Activated naive CD4-positive, alpha-beta T cell treated with anti-CD3 and anti-CD28 coated beads for 36 hours (primary cell): ENCODE measurements at regions not wholly inside any gene's neighbourhood (a gene's known extent, or its start where the extent isn't known, plus 50 kb on each side); places are given as distances from the start of the nearest gene placed in this dataset.

Experiments used
- CTCF ChIA-PET: fragments of 350-600 bp; sonication (Branson Sonifier 250); formaldehyde crosslinking; loops from one replicate; lab custom pipeline; 2021; ENCODE audit warnings: antibody characterized with exemption; lab: Charles Lee
- DNase-seq: peaks from one replicate; pipeline ENCODE4 v3.0.0-alpha.2; 2020
- H3K27ac Mint-ChIP-seq: one replicate; pipeline ENCODE4 v1.8.0; 2021; ENCODE audit warnings: mild to moderate bottlenecking, mixed read lengths
- H3K27me3 Mint-ChIP-seq: one replicate; pipeline ENCODE4 v1.8.0; 2021; ENCODE audit warnings: low read depth, mixed read lengths
- H3K36me3 Mint-ChIP-seq: one replicate; pipeline ENCODE4 v1.8.0; 2021; ENCODE audit warnings: low read depth, mixed read lengths
- H3K4me1 Mint-ChIP-seq: one replicate; pipeline ENCODE4 v1.8.0; 2021; ENCODE audit warnings: low read depth, mixed read lengths
- H3K4me3 Mint-ChIP-seq: one replicate; pipeline ENCODE4 v1.8.0; 2021; ENCODE audit warnings: mild to moderate bottlenecking, moderate library complexity, mixed read lengths
- H3K9me3 Mint-ChIP-seq: one replicate; pipeline ENCODE4 v1.8.0; 2021; ENCODE audit warnings: mixed read lengths
- intact Hi-C: fragments of 100-400 bp; cut with micrococcal nuclease; formaldehyde crosslinking; loops from one replicate; pipeline ENCODE4 v1.15.1; 2023

DNA sequence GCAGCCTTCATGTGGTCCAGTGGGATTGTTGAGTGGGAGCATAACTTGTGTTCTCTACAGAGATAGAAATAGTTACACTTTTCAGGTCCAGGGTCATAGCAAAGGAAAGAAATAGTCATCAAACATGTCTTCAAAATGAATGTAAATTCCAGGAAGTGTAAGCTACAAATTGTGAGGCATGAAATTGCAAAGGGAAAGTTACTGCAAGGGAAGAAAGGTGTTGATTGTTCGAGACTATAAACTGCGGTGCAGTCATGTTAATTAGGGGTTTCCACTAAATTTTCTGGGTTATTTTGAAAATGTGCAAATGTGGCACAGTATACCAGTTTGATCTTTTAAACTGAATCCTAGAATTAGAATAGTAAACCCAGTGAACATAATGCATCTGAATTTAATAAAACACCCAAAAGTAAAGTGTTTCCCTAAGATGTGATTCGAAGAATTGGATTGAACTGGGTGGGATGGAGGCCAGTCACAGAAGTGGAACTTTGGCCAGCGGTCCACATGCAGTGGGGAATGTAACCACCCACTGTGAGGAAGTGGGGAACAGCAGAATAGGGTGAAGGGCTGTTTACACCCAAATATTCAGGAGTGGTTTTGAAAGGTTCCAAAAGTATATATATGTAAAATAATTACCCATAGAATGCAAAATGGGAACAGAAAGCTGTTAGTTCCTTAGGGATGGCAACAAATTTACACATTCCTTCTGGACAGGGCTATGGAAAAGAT lies 126.5 kb upstream of the CCDC68 start:
- no peaks in the 10 kb centered on the region for H3K36me3 Mint-ChIP-seq
- no peak overlapping the region for H3K4me3 Mint-ChIP-seq
- H3K27me3 Mint-ChIP-seq = peaks cover 4% of the 10 kb centered on the region
- H3K9me3 Mint-ChIP-seq = no peaks in the 10 kb centered on the region
- no peak for DNase-seq
- CTCF ChIA-PET = no interaction called here
- no peaks in the 10 kb centered on the region for H3K4me1 Mint-ChIP-seq
- no peak overlapping the region for H3K27ac Mint-ChIP-seq
- intact Hi-C loops = no loop called here

GRCh38 chr18:55084550-55084949 lies 125.3 kb upstream of the CCDC68 start:
- Mint-ChIP-seq H3K27me3 (no peaks in the 10 kb centered on the region), H3K9me3 (no peaks in the 10 kb centered on the region), H3K36me3 (no peaks in the 10 kb centered on the region), H3K4me3 (no peak overlapping the region), H3K4me1 (no peaks in the 10 kb centered on the region), H3K27ac (no peak overlapping the region)
- intact Hi-C loops = no loop called here
- DNase-seq = no peak
- CTCF ChIA-PET = no interaction called here

- CTCF ChIA-PET = no interaction called here
- Mint-ChIP-seq H3K27me3 (no peaks in the 10 kb centered on the region), H3K9me3 (no peaks in the 10 kb centered on the region), H3K4me3 (no peak overlapping the region), H3K36me3 (no peaks in the 10 kb centered on the region), H3K27ac (no peak overlapping the region), H3K4me1 (no peaks in the 10 kb centered on the region)
- no peak for DNase-seq
- intact Hi-C loops = no loop called here
These were observed 124.2 kb upstream of the CCDC68 start for GRCh38 chr18:55083461-55083860.

DNA sequence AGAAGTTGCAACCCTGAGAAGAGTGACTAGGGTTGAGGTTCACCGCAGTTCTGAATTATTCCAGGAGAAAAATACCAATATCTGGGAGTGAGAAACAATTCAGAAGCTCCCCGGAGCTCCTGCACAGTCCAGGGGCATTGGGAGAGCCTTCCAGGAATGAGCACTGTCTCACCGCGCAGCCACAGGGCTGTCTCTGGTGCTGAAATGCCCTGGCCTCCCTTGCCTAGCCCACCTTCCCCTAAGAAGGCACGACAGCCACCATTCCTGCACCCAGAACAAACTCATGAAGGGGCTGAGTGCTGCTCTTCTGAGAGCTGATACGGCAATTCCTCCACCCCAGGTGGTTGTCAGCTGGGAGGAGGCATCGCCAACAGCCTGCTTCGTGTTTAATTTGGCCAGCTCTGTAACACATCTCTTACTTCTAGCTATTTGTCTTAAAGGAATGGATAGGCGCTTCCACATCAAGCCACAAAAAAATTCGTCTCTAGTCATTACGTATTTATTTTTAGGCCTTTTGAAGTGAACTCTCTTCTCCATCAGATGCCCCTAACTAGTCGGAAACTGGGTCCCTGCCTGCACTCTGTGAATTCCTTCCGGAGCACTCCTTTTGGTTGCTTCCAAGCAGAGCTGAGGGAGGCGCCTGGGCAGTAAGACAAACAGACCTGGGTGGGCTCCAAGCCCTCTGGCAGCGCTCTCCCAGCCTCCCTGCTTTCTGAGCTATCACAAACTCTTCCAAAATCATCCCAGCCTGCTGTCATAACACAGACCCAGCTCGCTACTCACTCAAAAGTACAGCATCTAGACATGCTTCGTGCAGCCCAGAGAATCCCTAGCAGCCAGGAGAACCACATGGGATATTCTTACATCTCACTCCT lies 120.5 kb upstream of the CCDC68 start:
- intact Hi-C loops = no loop called here
- DNase-seq = no peak
- no peaks in the 10 kb centered on the region for H3K9me3 Mint-ChIP-seq
- no peaks in the 10 kb centered on the region for H3K36me3 Mint-ChIP-seq
- H3K4me3 Mint-ChIP-seq = no peak overlapping the region
- CTCF ChIA-PET = no interaction called here
- H3K4me1 Mint-ChIP-seq = no peaks in the 10 kb centered on the region
- H3K27me3 Mint-ChIP-seq = no peaks in the 10 kb centered on the region
- no peak overlapping the region for H3K27ac Mint-ChIP-seq

GRCh38 chr18:55079067-55079466 lies 119.8 kb upstream of the CCDC68 start:
- H3K4me1 Mint-ChIP-seq = no peaks in the 10 kb centered on the region
- intact Hi-C loops = no loop called here
- H3K27me3 Mint-ChIP-seq = no peaks in the 10 kb centered on the region
- H3K9me3 Mint-ChIP-seq = no peaks in the 10 kb centered on the region
- no peaks in the 10 kb centered on the region for H3K36me3 Mint-ChIP-seq
- no peak overlapping the region for H3K4me3 Mint-ChIP-seq
- CTCF ChIA-PET = no interaction called here
- no peak for DNase-seq
- no peak overlapping the region for H3K27ac Mint-ChIP-seq

DNA sequence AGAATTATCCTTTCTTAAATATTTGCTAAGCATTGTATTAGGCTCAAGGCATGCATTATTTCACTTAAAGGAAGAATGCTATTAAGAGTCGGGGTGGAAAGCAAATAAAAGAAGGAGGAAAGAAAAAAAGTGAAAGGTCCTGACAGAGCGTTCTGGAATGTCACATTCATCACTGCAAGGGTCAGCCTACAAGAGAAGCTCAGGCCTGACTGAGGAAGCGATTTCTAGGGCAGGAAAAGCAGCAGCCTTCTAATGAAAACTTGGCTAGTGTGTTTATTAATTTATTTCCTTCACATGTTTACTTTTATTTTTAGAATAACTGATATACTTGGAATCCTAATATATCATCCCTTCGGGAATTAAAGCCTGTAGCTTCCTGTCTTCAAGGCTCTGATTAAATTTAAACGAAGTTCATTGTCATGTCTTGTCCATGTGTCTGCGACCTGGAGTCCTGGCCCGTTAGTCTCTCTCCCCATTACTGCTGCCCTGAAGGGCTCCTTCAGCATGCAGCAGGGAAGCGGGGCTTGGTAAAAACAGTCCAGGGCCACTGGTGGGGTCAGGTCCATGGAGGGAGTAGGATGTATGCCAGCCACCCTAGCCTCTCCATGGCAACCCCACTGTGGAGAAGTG lies 119.2 kb upstream of the CCDC68 start:
- Mint-ChIP-seq H3K4me3 (no peak overlapping the region), H3K27ac (no peak overlapping the region), H3K27me3 (no peaks in the 10 kb centered on the region), H3K9me3 (no peaks in the 10 kb centered on the region), H3K36me3 (no peaks in the 10 kb centered on the region), H3K4me1 (no peaks in the 10 kb centered on the region)
- no peak for DNase-seq
- CTCF ChIA-PET = no interaction called here
- intact Hi-C loops = no loop called here

- H3K4me3 Mint-ChIP-seq = no peak overlapping the region
- intact Hi-C loops = no loop called here
- no peaks in the 10 kb centered on the region for H3K36me3 Mint-ChIP-seq
- H3K27me3 Mint-ChIP-seq = no peaks in the 10 kb centered on the region
- H3K4me1 Mint-ChIP-seq = no peaks in the 10 kb centered on the region
- H3K9me3 Mint-ChIP-seq = no peaks in the 10 kb centered on the region
- no peak for DNase-seq
- no peak overlapping the region for H3K27ac Mint-ChIP-seq
- CTCF ChIA-PET = no interaction called here
These were observed 117.5 kb upstream of the CCDC68 start for GRCh38 chr18:55076643-55077218.

GRCh38 chr18:55073834-55074233 lies 114.6 kb upstream of the CCDC68 start:
- Mint-ChIP-seq H3K4me3 (no peak overlapping the region), H3K36me3 (no peaks in the 10 kb centered on the region), H3K9me3 (no peaks in the 10 kb centered on the region), H3K27ac (no peak overlapping the region), H3K27me3 (peaks cover 3% of the 10 kb centered on the region), H3K4me1 (no peaks in the 10 kb centered on the region)
- CTCF ChIA-PET = no interaction called here
- intact Hi-C loops = no loop called here
- no peak for DNase-seq

GRCh38 chr18:55073116-55073515 lies 113.9 kb upstream of the CCDC68 start:
- no peaks in the 10 kb centered on the region for H3K4me1 Mint-ChIP-seq
- H3K9me3 Mint-ChIP-seq = no peaks in the 10 kb centered on the region
- H3K4me3 Mint-ChIP-seq = no peak overlapping the region
- DNase-seq = no peak
- H3K36me3 Mint-ChIP-seq = no peaks in the 10 kb centered on the region
- H3K27ac Mint-ChIP-seq = no peak overlapping the region
- CTCF ChIA-PET = no interaction called here
- peaks cover 3% of the 10 kb centered on the region for H3K27me3 Mint-ChIP-seq
- intact Hi-C loops = no loop called here

- peaks cover 3% of the 10 kb centered on the region for H3K27me3 Mint-ChIP-seq
- H3K36me3 Mint-ChIP-seq = no peaks in the 10 kb centered on the region
- no peaks in the 10 kb centered on the region for H3K4me1 Mint-ChIP-seq
- CTCF ChIA-PET = no interaction called here
- H3K27ac Mint-ChIP-seq = no peak overlapping the region
- H3K9me3 Mint-ChIP-seq = no peaks in the 10 kb centered on the region
- H3K4me3 Mint-ChIP-seq = no peak overlapping the region
- DNase-seq = no peak
- intact Hi-C loops = no loop called here
These were observed 113.4 kb upstream of the CCDC68 start for GRCh38 chr18:55072698-55073097.

DNA sequence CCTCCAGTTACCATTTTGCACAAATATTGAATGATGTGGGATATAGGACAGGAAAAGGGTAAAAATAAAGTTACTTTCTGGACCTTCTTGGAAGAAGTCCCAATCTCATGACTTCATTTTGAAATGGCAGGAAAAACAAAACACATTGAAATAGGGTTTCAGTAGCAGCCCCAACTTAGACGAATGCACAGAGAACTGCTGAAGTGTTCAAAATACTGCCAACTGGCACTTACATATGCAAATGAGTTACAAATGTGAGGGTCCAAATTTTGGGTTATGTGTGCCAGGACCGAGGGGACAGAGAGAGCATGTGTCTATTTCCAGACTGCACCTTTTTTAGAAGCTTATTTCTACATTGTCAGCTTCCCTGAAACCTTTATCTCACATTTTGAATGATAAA lies 112.9 kb upstream of the CCDC68 start:
- H3K4me3 Mint-ChIP-seq = no peak overlapping the region
- no peaks in the 10 kb centered on the region for H3K36me3 Mint-ChIP-seq
- H3K9me3 Mint-ChIP-seq = no peaks in the 10 kb centered on the region
- DNase-seq = no peak
- no peak overlapping the region for H3K27ac Mint-ChIP-seq
- CTCF ChIA-PET = no interaction called here
- H3K4me1 Mint-ChIP-seq = no peaks in the 10 kb centered on the region
- intact Hi-C loops = no loop called here
- H3K27me3 Mint-ChIP-seq = peaks cover 3% of the 10 kb centered on the region

DNA sequence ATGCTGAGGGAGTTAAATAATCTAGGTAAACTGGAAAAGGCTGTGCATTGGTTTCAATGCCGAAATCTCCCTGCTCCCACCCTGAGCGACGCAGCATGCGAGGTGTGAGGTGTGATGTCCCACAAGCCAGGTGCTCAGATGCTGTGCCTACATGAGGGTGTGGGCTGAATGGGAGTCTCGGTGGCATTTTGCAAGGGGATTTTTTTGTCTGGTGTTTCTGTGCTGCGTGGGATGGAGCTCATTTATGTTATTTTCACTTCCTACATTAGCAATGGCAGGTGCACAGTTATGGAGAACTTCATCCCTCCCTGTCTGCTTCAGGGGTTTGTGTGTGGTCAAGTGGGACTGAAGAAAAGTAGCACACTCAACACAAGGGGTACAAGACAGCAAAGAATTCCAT lies 110.2 kb upstream of the CCDC68 start:
- no peaks in the 10 kb centered on the region for H3K4me1 Mint-ChIP-seq

More for the DNA sequence above, 110.2 kb upstream of the CCDC68 start:
- Mint-ChIP-seq H3K27me3 (peaks cover 3% of the 10 kb centered on the region), H3K4me3 (no peak overlapping the region), H3K9me3 (no peaks in the 10 kb centered on the region), H3K36me3 (no peaks in the 10 kb centered on the region), H3K27ac (no peak overlapping the region)
- CTCF ChIA-PET = no interaction called here
- intact Hi-C loops = no loop called here
- DNase-seq = no peak
